HG03432 (cell line): ENCODE measurements at regions not wholly inside any gene's neighbourhood (a gene's known extent, or its start where the extent isn't known, plus 50 kb on each side); places are given as distances from the start of the nearest gene placed in this dataset.

Source experiments
- ATAC-seq: cut with Tn5 transposase; IDR thresholded peaks from one replicate; pipeline ENCODE4 v1.9.1; 2021; ENCODE audit warnings: mild to moderate bottlenecking, moderate library complexity; ENCODE audit not compliant: unreplicated experiment

DNA sequence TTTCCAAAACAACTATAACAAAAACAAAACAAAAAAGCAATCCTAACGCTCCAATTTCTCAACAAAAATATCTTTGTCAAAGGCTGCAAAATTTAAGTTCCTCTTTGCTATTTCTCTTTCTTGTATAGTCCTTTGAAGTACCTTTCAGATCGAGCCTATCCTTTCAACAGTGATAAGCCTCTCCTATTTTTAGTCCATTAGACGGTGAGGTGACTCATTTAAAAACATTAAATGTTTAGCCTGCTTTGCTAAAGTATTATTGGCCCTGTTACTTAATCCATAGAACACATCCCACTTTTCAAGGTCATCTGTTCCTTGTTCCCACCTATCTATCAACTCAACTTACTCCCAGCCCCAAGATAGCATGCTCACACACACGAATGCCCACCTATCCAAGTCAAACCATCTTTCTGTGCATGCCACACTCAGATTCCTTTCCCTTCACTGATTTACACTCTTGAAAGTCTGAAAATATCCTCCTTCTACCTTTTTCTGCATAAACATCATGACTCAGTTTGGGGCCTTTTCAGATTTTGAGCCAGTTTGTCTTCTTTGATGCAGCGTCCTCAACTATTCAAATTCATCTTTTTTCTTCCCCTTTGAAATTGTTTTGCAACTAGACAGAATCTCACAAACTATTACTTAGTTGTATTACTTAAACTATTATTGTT lies 224.9 kb upstream of the TMEM229A start:
- peak; percentile 73 for ATAC-seq

DNA sequence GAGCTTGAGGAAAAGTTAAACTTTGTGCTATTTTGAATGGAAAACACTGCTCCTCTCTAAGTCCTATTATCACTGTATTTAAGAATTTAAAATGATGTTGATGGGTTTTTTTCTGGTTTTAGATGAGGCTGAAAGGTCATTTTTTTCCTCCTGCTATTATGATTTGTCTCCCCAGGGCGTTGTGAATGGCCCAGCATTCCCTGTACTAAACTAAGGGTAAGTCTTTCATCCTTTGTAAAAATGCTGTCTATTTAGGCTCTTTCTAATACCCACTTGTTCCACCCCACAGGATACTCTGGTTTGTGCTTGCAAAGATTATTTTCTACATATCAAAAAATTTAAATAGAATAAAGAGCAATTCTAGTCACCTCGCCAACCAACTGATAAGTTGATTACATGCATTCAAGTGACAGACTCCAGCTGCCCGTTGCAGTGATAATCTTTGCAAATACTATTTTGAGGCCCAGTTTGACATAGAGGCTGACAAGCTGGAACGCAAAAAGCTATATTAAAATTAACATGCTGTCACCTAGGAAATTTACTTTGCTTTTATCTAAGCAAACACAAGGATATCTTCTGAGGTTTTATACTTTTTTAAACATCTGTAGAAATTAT lies 222.3 kb upstream of the TMEM229A start:
- no peak for ATAC-seq

GRCh38 chr7:124254396-124254795 lies 221.5 kb upstream of the TMEM229A start:
- ATAC-seq, result no peak

- no peak for ATAC-seq
Observed at GRCh38 chr7:124251636-124252035, 218.8 kb upstream of the TMEM229A start.

DNA sequence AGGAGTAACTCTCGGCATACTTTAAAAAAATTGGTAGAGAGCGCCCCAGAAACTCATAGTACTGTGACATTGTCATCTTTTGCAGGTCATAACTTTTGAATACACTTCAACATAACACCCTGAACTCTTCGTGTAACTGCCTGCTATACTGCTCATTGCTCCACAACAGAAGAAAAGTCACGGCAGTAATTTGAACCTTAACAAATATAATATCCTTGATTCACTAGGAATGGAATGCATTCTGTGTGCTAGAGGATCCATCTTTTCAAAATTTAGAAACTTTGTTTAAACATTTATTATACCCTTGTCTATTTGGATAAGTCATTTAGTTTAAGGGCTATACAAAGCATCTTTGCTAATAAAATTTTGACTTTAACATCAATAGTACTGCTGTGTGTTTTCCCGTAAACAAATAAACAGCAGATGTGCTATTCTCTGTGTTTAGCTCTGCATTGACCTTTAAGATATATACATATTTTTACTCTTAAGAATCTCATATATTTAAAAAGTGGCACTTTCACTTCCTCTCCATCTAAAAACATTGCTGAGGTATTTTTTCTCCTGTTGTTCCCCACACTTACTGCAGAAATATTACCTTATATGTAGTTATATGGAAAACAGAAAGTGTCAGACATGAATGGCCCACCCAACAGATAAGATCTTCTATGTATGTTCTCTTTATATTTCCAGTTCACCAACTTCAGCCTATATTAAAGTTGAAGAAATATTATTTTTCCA lies 217.6 kb upstream of the TMEM229A start:
- no peak for ATAC-seq

DNA sequence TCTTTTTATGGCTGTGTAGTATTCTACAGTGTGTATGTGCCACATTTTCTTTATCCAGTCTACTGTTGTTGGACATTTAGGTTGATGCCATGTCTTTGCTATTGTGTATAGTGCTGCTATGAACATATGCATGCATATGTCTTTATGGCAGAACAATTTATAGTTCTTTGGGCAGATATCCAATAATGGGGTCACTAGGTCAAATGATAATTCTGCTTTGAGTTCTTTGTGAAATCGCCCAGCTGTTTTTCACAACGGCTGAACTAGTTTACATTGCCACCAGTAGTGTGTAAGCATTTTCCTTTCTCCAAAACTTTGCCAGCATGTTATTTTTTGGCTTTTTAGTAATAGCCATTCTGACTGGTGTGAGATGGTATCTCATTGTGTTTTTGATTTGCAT lies 214.8 kb upstream of the TMEM229A start:
- ATAC-seq, result no peak

- ATAC-seq, result no peak
Observed at GRCh38 chr7:124246262-124246863, 213.5 kb upstream of the TMEM229A start.

DNA sequence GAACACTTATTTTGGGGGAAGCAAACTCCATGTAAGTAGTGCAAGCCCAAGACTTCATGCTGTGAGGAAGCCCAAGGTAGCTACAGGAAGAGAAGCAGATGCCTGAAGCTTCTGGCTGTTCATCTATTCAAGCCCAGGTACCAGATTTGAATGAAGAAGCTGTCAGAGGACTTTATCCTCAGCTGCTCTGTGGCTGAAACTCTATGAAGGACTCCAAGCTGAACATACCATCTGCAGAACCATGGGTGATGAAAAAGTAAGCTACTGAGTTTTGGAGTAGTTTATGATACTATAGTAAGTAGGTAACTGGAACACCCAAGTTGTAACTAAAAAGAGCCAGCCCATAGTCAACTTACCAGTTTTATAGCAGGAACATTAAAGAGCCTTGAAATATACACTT lies 211.6 kb upstream of the TMEM229A start:
- peak; percentile 42 for ATAC-seq

- ATAC-seq, result no peak
Observed at GRCh38 chr7:124219681-124220080, 186.8 kb upstream of the TMEM229A start.

GRCh38 chr7:124208642-124209041 lies 175.8 kb upstream of the TMEM229A start:
- no peak for ATAC-seq

GRCh38 chr7:124208173-124208572 lies 175.3 kb upstream of the TMEM229A start:
- ATAC-seq, result no peak

GRCh38 chr7:124205526-124205925 lies 172.7 kb upstream of the TMEM229A start:
- ATAC-seq, result no peak

DNA sequence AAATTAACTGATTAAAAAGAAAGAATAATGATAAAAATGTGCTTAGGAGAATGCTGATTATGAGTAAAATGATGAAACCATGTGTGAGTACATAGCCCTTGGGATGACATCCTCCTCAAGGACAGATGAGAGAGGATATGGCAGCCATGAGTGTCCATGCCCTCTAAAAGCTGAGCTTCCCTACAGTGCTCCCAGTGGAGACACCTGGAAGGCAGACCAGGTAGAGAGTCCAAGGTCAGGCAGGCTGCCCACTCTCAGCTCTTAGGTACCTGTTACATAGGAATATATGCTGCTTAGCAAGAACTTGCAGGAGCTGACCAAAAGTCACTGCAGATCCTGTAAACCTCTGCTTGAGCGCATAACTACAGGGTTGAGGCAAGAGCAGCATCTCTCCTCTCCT lies 169.7 kb upstream of the TMEM229A start:
- ATAC-seq, result no peak

DNA sequence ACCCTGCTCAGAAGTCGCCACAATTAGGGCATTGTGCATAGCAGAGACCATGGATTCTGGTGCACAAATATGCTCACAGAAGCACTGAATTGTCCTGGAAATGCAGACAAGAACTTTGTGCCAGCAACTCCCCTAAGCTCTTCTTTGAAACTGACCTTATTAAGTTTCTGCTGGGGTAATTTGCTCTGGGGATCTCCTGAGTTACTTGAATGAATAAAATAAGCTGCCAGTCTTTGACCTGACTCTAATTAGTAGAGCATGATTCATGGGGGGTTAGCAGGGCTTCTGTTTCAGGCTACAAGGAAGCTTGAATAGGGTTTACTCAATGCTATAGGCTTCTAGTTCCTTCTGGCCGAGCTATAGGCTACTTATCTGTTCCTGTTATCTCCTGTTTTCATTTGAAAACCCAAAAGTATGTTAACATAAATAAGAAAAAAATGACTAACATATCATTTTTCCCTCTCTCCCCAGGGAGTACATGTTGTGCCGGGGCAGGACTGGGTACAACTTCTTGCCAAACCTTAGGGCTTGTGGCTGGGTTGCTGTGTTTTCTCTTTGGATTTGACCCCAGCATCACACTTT lies 169.0 kb upstream of the TMEM229A start:
- ATAC-seq, result no peak

DNA sequence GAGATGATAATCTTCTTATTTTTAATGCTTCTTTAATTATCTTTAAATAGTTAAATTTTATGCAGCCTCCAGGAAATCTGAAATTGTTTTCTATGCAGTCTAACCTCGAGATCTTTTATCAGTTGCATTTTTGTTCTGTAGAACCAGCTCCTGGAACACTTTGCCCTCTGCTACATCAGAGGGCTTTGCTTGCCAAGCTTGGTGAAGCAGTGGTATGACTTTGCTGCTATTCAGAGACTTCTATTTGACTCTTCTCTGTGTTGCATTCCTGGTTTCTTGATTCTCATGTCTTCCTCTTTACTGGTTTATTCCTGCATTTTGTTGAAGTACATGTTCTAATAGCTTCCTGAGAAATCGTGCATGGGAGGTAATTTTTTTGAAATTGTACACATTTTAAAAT lies 163.7 kb upstream of the TMEM229A start:
- no peak for ATAC-seq

DNA sequence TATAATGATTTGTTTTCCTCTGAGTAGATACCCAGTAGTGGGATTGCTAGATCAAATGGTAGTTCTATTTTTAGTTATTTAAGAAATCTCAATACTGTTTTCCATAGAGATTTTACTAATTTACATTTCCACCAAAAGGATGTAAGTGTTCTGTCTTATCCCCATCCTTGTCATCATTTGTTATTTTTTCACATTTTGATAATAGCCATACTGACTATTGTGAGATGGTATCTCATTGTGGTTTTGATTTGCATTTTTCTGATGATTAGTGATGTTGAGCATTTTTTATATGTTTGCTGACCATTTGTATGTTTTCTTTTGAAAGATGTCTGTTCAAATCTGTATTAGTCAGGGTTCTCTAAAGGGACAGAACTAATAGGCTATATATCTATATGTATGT lies 160.0 kb upstream of the TMEM229A start:
- no peak for ATAC-seq

DNA sequence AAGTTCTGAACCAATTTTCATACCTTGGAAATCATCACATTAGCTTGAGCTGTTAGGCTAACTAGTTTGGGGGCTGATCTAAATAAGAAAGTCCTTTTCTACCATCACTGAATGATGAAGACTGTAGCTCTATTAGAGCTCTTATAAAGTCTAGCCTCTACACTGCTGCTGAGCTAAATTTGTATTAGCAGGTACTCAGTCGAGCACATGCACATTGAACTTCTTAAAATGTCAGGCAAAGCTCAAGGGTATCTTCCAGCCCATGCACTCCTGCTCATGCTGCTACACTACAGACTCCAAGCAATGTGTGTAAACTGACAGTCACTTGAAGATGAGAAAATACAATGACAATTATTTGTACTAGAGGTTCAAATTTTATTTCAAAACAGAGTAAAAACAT lies 158.8 kb upstream of the TMEM229A start:
- ATAC-seq, result no peak

DNA sequence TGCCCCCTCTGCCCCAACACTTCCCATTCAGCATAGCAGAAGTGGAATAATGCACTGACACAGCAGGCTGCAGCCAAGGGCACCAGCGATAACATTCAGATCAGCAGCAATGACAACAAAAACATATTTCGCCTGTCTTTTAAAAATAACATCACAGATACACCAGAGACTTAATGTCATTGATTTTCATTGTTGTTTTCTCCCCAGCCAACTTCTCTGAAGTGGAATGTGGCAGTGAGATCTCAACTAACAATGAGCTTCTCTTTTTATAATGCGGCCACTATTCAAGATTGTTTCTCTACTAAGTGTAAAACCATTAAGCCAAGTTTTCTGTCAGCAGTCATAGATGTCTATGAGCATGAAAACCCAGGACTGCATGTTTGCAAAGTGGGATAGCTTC lies 158.2 kb upstream of the TMEM229A start:
- no peak for ATAC-seq

GRCh38 chr7:124188576-124188975 lies 155.7 kb upstream of the TMEM229A start:
- ATAC-seq, result no peak

DNA sequence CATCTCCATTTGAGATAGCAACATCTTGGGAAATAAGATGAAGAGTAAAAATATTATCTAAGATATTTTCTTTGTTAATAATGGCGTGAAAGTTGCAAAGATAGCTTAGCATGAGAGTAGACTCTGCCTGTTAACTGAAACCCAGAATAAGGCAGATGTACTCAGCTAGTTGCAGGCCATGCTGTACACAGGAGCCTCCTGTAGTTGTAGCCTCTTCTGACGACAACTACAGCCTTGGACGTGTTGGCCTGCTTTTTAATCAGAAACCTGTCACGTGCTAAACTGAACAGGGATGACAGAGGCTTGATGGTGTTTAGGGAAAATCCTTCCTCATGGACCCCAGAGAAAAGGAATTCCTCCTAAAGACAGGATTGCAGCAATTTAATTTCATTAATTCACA lies 155.1 kb upstream of the TMEM229A start:
- no peak for ATAC-seq

- no peak for ATAC-seq
Observed at GRCh38 chr7:124183649-124184048, 150.8 kb upstream of the TMEM229A start.
